Lung microvascular endothelial cell (primary cell): ENCODE measurements at regions not wholly inside any gene's neighbourhood (a gene's known extent, or its start where the extent isn't known, plus 50 kb on each side); places are given as distances from the start of the nearest gene placed in this dataset.
"Not testable (repeated sequence)": the region's sequence is repeated elsewhere in the genome, so short reads cannot be mapped to it uniquely, and the experiment has no call there.

Experiments used
- DNase-seq, 2 donors: peaks; one replicate each; pipeline versions ENCODE4 v3.0.0 to v3.0.0-alpha.2; 2010; ENCODE audit warnings: low read depth in 2 of 2

- DNase-seq = no peak
Observed at GRCh38 chr2:198916548-198917080, 541.1 kb downstream of the SATB2 start.

- DNase-seq = no peak
Observed at GRCh38 chr2:198913394-198914152, 544.2 kb downstream of the SATB2 start.

GRCh38 chr2:198909525-198910267, 548.0 kb downstream of the SATB2 start:
- DNase-seq = no peak

- DNase-seq = no peak
Observed at GRCh38 chr2:198905881-198906612, 551.7 kb downstream of the SATB2 start.

GRCh38 chr2:198901894-198902293, 555.8 kb downstream of the SATB2 start:
- no peak for DNase-seq

- no peak for DNase-seq
Observed at GRCh38 chr2:198900141-198900540, 557.6 kb downstream of the SATB2 start.

GRCh38 chr2:198890490-198890889, 567.2 kb downstream of the SATB2 start:
- no peak for DNase-seq

- DNase-seq = no peak
Observed at GRCh38 chr2:198883604-198884003, 574.1 kb downstream of the SATB2 start.

GRCh38 chr2:198880986-198881385, 576.8 kb downstream of the SATB2 start:
- DNase-seq = no peak

- DNase-seq = no peak
Observed at GRCh38 chr2:198880421-198880820, 577.3 kb downstream of the SATB2 start.

- no peak for DNase-seq
Observed at GRCh38 chr2:198874472-198874858, 583.3 kb downstream of the SATB2 start.

- no peak for DNase-seq
Observed at GRCh38 chr2:198873503-198874471, 584.0 kb downstream of the SATB2 start.

- DNase-seq = no peak
Observed at GRCh38 chr2:198863655-198864054, 594.1 kb downstream of the SATB2 start.

GRCh38 chr2:198861080-198861479, 596.7 kb downstream of the SATB2 start:
- no peak for DNase-seq

- no peak for DNase-seq
Observed at GRCh38 chr2:198857246-198857645, 600.5 kb downstream of the SATB2 start.

GRCh38 chr2:198855746-198856145, 602.0 kb downstream of the SATB2 start:
- not testable (repeated sequence) for DNase-seq

GRCh38 chr2:198852248-198852647, 605.5 kb downstream of the SATB2 start:
- no peak for DNase-seq

- no peak for DNase-seq
Observed at GRCh38 chr2:198825534-198825933, 632.2 kb downstream of the SATB2 start.

- DNase-seq = no peak
Observed at GRCh38 chr2:198817536-198817935, 640.2 kb downstream of the SATB2 start.

- DNase-seq = no peak
Observed at GRCh38 chr2:198815626-198816025, 642.1 kb downstream of the SATB2 start.

GRCh38 chr2:198811198-198811597, 646.5 kb downstream of the SATB2 start:
- no peak for DNase-seq
